ENCODE measurements at regions not wholly inside any gene's neighbourhood (a gene's known extent, or its start where the extent isn't known, plus 50 kb on each side); places are given as distances from the start of the nearest gene placed in this dataset.

DNA sequence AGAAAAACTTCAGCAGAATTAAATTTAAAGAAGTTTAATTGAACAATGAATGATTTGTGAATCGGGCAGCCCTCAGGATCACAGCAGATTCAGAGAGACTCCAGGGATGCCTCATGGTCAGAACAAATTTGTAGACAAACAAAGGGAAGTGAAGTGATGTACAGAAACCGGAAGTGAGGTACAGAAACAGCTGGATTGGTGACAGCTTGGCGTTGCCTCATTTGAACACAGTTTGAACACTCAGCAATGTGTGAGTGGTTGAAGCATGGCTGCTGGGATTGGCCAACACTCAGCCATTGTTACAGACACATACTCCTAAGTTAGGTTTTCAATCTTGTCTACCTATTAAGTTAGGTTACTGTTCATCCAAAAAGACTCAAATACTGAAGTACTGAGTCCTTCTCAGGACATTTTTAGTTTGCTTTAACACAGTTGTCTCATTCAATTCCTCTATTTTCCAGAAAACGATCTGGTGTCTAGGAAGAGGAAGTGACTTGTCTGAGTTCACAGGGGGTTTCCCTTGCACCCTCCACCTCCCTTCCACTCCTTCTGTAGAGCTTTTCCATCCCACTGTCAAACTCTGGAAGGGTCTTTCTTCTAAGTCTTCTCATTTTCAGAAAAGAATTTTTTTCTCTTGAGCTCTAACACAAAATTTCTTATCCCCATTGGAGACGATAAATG lies 137.9 kb downstream of the SLC4A3 start:
- H3K27ac ChIP-seq, result no peak overlapping the region
- no peak overlapping the region for H3K4me3 ChIP-seq
- intact Hi-C loops (cut with DNase I), result no loop called here
- DNase-seq (ENCODE audit: low spot score), result no peak
- H3K4me1 ChIP-seq (replicated peaks), result no peaks in the 10 kb centered on the region
- H3K9me3 ChIP-seq, result no peaks in the 10 kb centered on the region
- TF ChIP-seq POLR2A (IDR thresholded peaks at IDR 0.05), result no peak
- H3K36me3 ChIP-seq, result no peaks in the 10 kb centered on the region
- peaks cover 15% of the 10 kb centered on the region for H3K27me3 ChIP-seq (replicated peaks; ENCODE audit: insufficient read depth)
- 69% methylated on average over 5 of the region's 5 CpGs for WGBS

- DNase-seq (ENCODE audit: low spot score), result no peak
- H3K4me1 ChIP-seq (replicated peaks), result peaks cover 3% of the 10 kb centered on the region
- no peaks in the 10 kb centered on the region for H3K9me3 ChIP-seq
- 98% methylated on average over 5 of the region's 5 CpGs for WGBS
- no peak overlapping the region for H3K4me3 ChIP-seq
- H3K27me3 ChIP-seq (replicated peaks; ENCODE audit: insufficient read depth), result peaks cover 15% of the 10 kb centered on the region
- H3K27ac ChIP-seq, result no peak overlapping the region
- TF ChIP-seq POLR2A (IDR thresholded peaks at IDR 0.05) (no peak), POLR2AphosphoS5 (IDR thresholded peaks at IDR 0.05) (no peak), CTCF (IDR thresholded peaks at IDR 0.05) (no peak)
- intact Hi-C loops (cut with DNase I), result no loop called here
- H3K36me3 ChIP-seq, result no peaks in the 10 kb centered on the region
Measured at GRCh38 chr2:219766658-219767057, 139.2 kb downstream of the SLC4A3 start.

DNA sequence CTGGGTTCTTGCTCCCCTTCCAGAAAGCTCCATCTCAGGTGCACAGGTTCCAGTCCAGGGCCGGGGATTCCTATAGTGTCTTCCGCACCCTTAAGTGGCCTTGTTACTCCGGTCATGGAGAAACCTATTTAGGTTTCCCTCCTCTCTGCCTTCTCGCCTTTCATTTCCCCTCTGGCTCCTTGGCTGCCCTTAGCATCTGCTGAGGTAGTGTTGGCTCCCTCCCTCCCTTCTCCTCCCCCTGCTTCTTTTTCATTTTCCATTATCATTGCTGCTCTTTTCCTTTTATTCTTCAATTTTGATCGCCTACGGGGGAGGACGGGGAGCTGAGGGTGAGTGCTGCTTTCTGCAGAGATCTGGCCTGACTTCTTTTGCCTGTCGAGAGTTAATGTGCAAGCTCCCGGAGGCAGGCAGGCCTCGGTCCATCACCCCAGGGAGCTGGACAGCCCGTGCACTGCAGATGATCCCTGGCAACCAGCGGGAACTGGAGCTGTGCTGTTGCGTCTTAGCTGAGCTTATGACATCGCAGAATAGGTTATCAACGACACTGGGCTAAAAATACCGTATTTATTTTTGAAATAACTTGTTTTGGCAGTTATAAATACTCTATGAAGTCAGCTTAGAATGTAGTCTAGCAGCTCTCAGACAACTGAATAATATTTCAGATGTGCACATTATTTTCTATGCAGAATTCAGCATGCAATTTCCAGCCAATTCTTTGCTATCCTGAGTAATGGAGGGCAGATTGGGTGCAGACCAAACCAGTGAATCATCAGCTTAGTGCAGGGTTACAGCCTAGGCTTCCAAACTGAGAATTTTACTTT lies 141.9 kb downstream of the SLC4A3 start:
- intact Hi-C loops (cut with DNase I), result no loop called here
- 50% methylated on average over 16 of the region's 16 CpGs for WGBS
- Histone ChIP-seq H3K27me3 (replicated peaks; ENCODE audit: insufficient read depth) (peaks cover 9% of the 10 kb centered on the region), H3K36me3 (no peaks in the 10 kb centered on the region), H3K4me1 (replicated peaks) (peaks cover 4% of the 10 kb centered on the region), H3K4me3 (no peak overlapping the region), H3K9me3 (no peaks in the 10 kb centered on the region), H3K27ac (no peak overlapping the region)
- TF ChIP-seq POLR2A (IDR thresholded peaks at IDR 0.05) (no peak), POLR2AphosphoS5 (IDR thresholded peaks at IDR 0.05) (no peak), CTCF (IDR thresholded peaks at IDR 0.05) (no peak)
- DNase-seq (ENCODE audit: low spot score), result no peak

DNA sequence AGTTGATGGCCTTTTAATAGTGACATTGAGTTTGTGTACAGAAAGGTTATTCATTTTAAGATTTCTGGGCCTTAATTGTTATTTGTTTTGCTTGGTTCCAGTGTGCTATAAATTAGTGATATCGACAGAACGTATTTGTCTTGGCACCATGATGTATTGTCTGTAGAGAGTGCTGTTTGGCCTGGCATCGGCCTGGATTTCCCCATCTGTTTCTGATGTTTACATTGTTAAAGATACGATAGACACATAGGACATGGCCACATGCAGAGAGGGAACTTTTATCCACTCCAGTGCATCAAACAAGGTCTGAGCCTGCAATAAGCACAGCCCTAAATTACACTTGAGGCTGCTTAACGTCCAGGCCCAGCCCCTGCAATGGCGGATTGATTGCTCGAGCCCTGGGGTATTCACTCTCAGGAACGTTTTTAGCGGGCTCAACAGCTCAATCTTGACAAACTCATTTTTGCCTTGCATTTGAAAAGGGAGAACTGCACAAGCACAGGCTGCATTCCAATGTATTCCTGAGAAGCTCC lies 144.7 kb downstream of the SLC4A3 start:
- Histone ChIP-seq H3K4me3 (no peak overlapping the region), H3K4me1 (replicated peaks) (peaks cover 4% of the 10 kb centered on the region), H3K27ac (no peak overlapping the region), H3K9me3 (no peaks in the 10 kb centered on the region), H3K36me3 (no peaks in the 10 kb centered on the region), H3K27me3 (replicated peaks; ENCODE audit: insufficient read depth) (peaks cover 3% of the 10 kb centered on the region)
- WGBS, result 59% methylated on average over 9 of the region's 9 CpGs
- DNase-seq (ENCODE audit: low spot score), result peak; percentile 71
- TF ChIP-seq CTCF (IDR thresholded peaks at IDR 0.05) (no peak), POLR2AphosphoS5 (IDR thresholded peaks at IDR 0.05) (peak; percentile 89)
- intact Hi-C loops (cut with DNase I), result no loop called here

DNA sequence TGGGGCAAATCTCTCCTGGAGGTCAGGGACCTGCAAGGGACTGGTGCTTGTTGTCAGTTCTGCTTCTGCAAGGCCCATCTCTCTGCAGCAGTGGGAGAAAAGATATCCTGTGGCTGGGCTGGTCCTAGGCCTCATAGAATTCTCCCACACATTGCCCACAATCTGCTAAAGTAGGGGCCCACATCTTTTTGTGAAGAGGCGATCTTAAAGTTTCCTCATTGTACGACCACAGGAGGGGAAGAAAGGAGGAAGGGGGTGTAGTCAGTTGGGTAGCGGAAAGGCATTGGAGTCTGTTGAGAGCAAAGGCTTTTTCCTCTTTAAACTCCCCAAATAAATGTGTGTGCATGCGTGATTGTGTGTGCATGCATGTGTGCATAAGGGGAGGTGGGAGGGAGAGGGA lies 145.3 kb downstream of the SLC4A3 start:
- no peak overlapping the region for H3K4me3 ChIP-seq
- no peak overlapping the region for H3K27ac ChIP-seq
- DNase-seq (ENCODE audit: low spot score), result no peak
- whole genome bisulfite sequencing, result 97% methylated on average over 4 of the region's 4 CpGs
- peaks cover 4% of the 10 kb centered on the region for H3K4me1 ChIP-seq (replicated peaks)
- intact Hi-C loops (cut with DNase I), result no loop called here
- peaks cover 3% of the 10 kb centered on the region for H3K27me3 ChIP-seq (replicated peaks; ENCODE audit: insufficient read depth)
- no peaks in the 10 kb centered on the region for H3K9me3 ChIP-seq
- no peaks in the 10 kb centered on the region for H3K36me3 ChIP-seq
- no peak for TF ChIP-seq POLR2A (IDR thresholded peaks at IDR 0.05)
- TF ChIP-seq CTCF (IDR thresholded peaks at IDR 0.05), result no peak
- TF ChIP-seq POLR2AphosphoS5 (IDR thresholded peaks at IDR 0.05), result no peak
